Hepatocyte (in vitro differentiated cells): ENCODE measurements at regions not wholly inside any gene's neighbourhood (a gene's known extent, or its start where the extent isn't known, plus 50 kb on each side); places are given as distances from the start of the nearest gene placed in this dataset.
A peak's percentile ranks its signal among the peaks of the same experiment; 100 is the strongest.

Experiments used
- DNase-seq: peaks from one replicate; pipeline ENCODE4 v3.0.0-alpha.2; 2016; ENCODE audit warnings: low spot score
- H2AFZ ChIP-seq: fragments of 200-600 bp; sonication (generic); 2 replicates; pipeline ENCODE4 v1.6.0; 2016; ENCODE audit warnings: antibody characterized with exemption, mild to moderate bottlenecking
- H3K27ac ChIP-seq: fragments of 200-600 bp; sonication (generic); 2 replicates; pipeline ENCODE4 v1.5.1; 2016; ENCODE audit warnings: mild to moderate bottlenecking
- H3K27me3 ChIP-seq: fragments of 200-600 bp; sonication (generic); 2 replicates; pipeline ENCODE4 v1.6.1; 2016
- H3K36me3 ChIP-seq: fragments of 200-600 bp; sonication (generic); replicated peaks from 2 replicates; pipeline ENCODE4 v1.5.1; 2016; ENCODE audit warnings: low read depth; ENCODE audit not compliant: insufficient read depth
- H3K4me1 ChIP-seq: fragments of 200-600 bp; sonication (generic); 2 replicates; pipeline ENCODE4 v1.5.1; 2016; ENCODE audit warnings: mild to moderate bottlenecking, moderate library complexity; ENCODE audit not compliant: insufficient read depth
- H3K4me2 ChIP-seq: fragments of 200-600 bp; sonication (generic); 2 replicates; pipeline ENCODE4 v1.6.0; 2016
- H3K4me3 ChIP-seq: fragments of 200-600 bp; sonication (generic); 2 replicates; pipeline ENCODE4 v1.5.1; 2016; ENCODE audit warnings: mild to moderate bottlenecking
- H3K79me2 ChIP-seq: fragments of 200-600 bp; sonication (generic); 2 replicates; pipeline ENCODE4 v1.6.0; 2017; ENCODE audit warnings: mild to moderate bottlenecking
- H3K9me2 ChIP-seq: fragments of 200-600 bp; sonication (generic); replicated peaks from 2 replicates; pipeline ENCODE4 v1.6.0; 2017; ENCODE audit warnings: mild to moderate bottlenecking; ENCODE audit not compliant: insufficient read depth
- H3K9me3 ChIP-seq: fragments of 200-600 bp; sonication (generic); 2 replicates; pipeline ENCODE4 v1.5.1; 2016; ENCODE audit warnings: low read depth, mild to moderate bottlenecking
- H4K20me1 ChIP-seq: fragments of 200-600 bp; sonication (generic); 2 replicates; pipeline ENCODE4 v1.6.0; 2016; ENCODE audit warnings: mild to moderate bottlenecking; ENCODE audit not compliant: insufficient read depth, poor library complexity, severe bottlenecking
- EZH2 ChIP-seq: fragments of 200-600 bp; sonication (generic); IDR thresholded peaks from 2 replicates; pipeline ENCODE4 v1.6.1; 2016; ENCODE audit warnings: antibody characterized with exemption, mild to moderate bottlenecking, borderline replicate concordance
- EZH2phosphoT487 ChIP-seq: fragments of 200-600 bp; sonication (generic); IDR thresholded peaks from one replicate; pipeline ENCODE4 v1.6.1; 2018; ENCODE audit warnings: antibody characterized with exemption, mild to moderate bottlenecking, low read depth, moderate library complexity; ENCODE audit not compliant: unreplicated experiment, severe bottlenecking
- WGBS: methylation state at CpG from one replicate; pipeline ENCODE4 v1.1.6; 2016; ENCODE audit warnings: low lambda C conversion rate; ENCODE audit errors: missing lambda C conversion rate; 5-methylcytosine and 5-hydroxymethylcytosine counted together
- TF ChIP-seq, protein P1 (sequence below): fragments of 200-600 bp; sonication (generic); IDR thresholded peaks from 2 replicates; pipeline ENCODE4 v1.5.1; 2016; ENCODE audit warnings: antibody characterized with exemption, mild to moderate bottlenecking; ENCODE audit not compliant: poor library complexity

DNA sequence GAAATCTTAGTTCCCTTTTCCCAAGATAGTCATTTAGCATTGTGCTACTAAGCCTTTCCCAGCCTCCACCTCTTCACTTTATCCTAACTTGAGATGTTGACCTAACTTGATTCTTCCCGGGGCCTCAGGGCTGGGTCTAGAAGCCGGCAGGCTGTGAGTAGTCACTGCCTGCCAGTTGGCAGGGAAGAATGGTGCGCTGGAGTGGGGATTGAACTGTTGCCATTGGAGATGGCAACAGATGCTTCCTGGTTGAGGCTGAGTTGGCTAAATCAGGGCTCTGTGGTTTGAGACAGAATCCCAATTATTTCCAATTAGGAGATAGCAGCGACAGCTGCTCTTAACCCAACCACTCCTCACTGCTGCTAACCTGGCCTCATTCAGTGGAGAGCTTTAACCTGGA, 343.1 kb downstream of the BRINP1 start:
- no peak for DNase-seq

GRCh38 chr9:119027901-119028699, 341.1 kb downstream of the BRINP1 start:
- Histone ChIP-seq H3K36me3 (no peaks in the 10 kb centered on the region), H3K4me2 (no peak overlapping the region), H4K20me1 (no peaks in the 10 kb centered on the region), H3K79me2 (no peaks in the 10 kb centered on the region), H3K9me3 (no peaks in the 10 kb centered on the region), H3K27me3 (no peaks in the 10 kb centered on the region), H3K4me3 (no peak overlapping the region), H3K4me1 (no peaks in the 10 kb centered on the region), H3K27ac (no peak overlapping the region), H2AFZ (no peak overlapping the region), H3K9me2 (no peaks in the 10 kb centered on the region)
- 65% methylated on average over 7 of the region's 7 CpGs for WGBS
- DNase-seq, result no peak
- TF ChIP-seq EZH2 (no peak), EZH2phosphoT487 (no peak)
- TF ChIP-seq, protein P1, sequence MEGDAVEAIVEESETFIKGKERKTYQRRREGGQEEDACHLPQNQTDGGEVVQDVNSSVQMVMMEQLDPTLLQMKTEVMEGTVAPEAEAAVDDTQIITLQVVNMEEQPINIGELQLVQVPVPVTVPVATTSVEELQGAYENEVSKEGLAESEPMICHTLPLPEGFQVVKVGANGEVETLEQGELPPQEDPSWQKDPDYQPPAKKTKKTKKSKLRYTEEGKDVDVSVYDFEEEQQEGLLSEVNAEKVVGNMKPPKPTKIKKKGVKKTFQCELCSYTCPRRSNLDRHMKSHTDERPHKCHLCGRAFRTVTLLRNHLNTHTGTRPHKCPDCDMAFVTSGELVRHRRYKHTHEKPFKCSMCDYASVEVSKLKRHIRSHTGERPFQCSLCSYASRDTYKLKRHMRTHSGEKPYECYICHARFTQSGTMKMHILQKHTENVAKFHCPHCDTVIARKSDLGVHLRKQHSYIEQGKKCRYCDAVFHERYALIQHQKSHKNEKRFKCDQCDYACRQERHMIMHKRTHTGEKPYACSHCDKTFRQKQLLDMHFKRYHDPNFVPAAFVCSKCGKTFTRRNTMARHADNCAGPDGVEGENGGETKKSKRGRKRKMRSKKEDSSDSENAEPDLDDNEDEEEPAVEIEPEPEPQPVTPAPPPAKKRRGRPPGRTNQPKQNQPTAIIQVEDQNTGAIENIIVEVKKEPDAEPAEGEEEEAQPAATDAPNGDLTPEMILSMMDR, result no peak

More for the DNA sequence above, 343.1 kb downstream of the BRINP1 start:
- Histone ChIP-seq H3K4me3 (no peak overlapping the region), H3K4me2 (no peak overlapping the region), H3K9me2 (no peaks in the 10 kb centered on the region), H3K36me3 (no peaks in the 10 kb centered on the region), H3K9me3 (no peaks in the 10 kb centered on the region), H3K4me1 (no peaks in the 10 kb centered on the region), H2AFZ (no peak overlapping the region), H3K79me2 (no peaks in the 10 kb centered on the region), H4K20me1 (no peaks in the 10 kb centered on the region), H3K27ac (peak overlapping the region; percentile 16), H3K27me3 (no peaks in the 10 kb centered on the region)
- WGBS, result 77% methylated on average over 4 of the region's 4 CpGs
- TF ChIP-seq, protein P1, result no peak
- no peak for TF ChIP-seq EZH2phosphoT487
- TF ChIP-seq EZH2, result no peak

DNA sequence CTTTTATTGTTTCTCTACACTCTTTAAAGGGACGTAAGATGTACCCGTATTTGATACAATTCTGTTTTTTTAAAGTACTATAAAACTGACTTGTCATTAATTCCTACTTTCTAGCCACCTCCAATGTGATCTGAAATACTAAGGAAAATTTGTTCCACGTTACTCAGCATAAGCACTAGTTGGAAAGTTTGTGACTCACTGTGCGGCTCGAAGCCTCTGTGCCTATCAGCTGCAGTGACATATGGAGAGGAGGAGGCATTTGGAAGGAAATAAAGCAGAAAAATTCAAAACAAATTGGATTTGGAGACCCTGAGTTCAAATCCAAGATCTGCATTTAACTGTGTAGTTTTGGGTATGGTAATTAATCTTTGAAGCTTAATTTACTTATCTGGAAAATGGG, 339.3 kb downstream of the BRINP1 start:
- Histone ChIP-seq H3K4me1 (no peaks in the 10 kb centered on the region), H3K9me3 (no peaks in the 10 kb centered on the region), H3K79me2 (no peaks in the 10 kb centered on the region), H3K4me3 (no peak overlapping the region), H3K36me3 (no peaks in the 10 kb centered on the region), H3K4me2 (no peak overlapping the region), H3K27me3 (no peaks in the 10 kb centered on the region), H3K9me2 (no peaks in the 10 kb centered on the region), H4K20me1 (no peaks in the 10 kb centered on the region), H3K27ac (no peak overlapping the region), H2AFZ (no peak overlapping the region)
- 91% methylated on average over 5 of the region's 5 CpGs for WGBS
- TF ChIP-seq, protein P1, result no peak
- TF ChIP-seq EZH2 (no peak), EZH2phosphoT487 (no peak)
- no peak for DNase-seq
